Right lobe of liver (tissue), 6 donors: ENCODE measurements at regions not wholly inside any gene's neighbourhood (a gene's known extent, or its start where the extent isn't known, plus 50 kb on each side); places are given as distances from the start of the nearest gene placed in this dataset.
"Not testable (repeated sequence)": the region's sequence is repeated elsewhere in the genome, so short reads cannot be mapped to it uniquely, and the experiment has no call there.

ENCODE experiments used
- ATAC-seq, 4 donors: fragments of 200-7000 bp; cut with Tn5 transposase; one replicate each; pipeline ENCODE4 v1.9.1; 2020; ENCODE audit warnings: mild to moderate bottlenecking in 4 of 4, moderate library complexity in 4 of 4
- DNase-seq, 3 donors: peaks; one replicate each; pipeline ENCODE4 v3.0.0-alpha.2; 2020
- H3K27ac ChIP-seq, 3 donors: fragments of 200-600 bp; one replicate each; pipeline ENCODE4 v1.8.0; 2022
- H3K27me3 ChIP-seq, 2 donors: fragments of 200-600 bp; one replicate each; pipeline ENCODE4 v1.8.0; 2022
- H3K36me3 ChIP-seq, 4 donors: fragments of 200-600 bp; sonication (generic) in 1 of 4; one replicate each; pipeline versions ENCODE4 v1.5.1 to v1.8.0; 2017 to 2022; ENCODE audit warnings: control low read depth in 1 of 4
- H3K4me1 ChIP-seq, 4 donors: fragments of 200-600 bp; sonication (generic) in 1 of 4; one replicate each; pipeline versions ENCODE4 v1.5.1 to v1.8.0; 2017 to 2022; ENCODE audit warnings: control low read depth in 1 of 4
- H3K4me3 ChIP-seq, 3 donors: fragments of 200-600 bp; one replicate each; pipeline ENCODE4 v1.8.0; 2022
- H3K9me3 ChIP-seq, 4 donors: fragments of 200-600 bp; sonication (generic) in 1 of 4; one replicate each; pipeline versions ENCODE4 v1.5.1 to v1.8.0; 2017 to 2022; ENCODE audit warnings: control low read depth in 1 of 4
- POLR2A ChIP-seq: fragments of 450-650 bp; IDR thresholded peaks from one replicate; pipeline ENCODE4 v1.6.1; 2017; ENCODE audit warnings: antibody characterized with exemption, mild to moderate bottlenecking
- WGBS: methylation state at CpG from one replicate; pipeline ENCODE4 v1.1.6; 2018; ENCODE audit warnings: low coverage, low lambda C conversion rate; ENCODE audit not compliant: insufficient coverage; ENCODE audit errors: missing lambda C conversion rate; 5-methylcytosine and 5-hydroxymethylcytosine counted together
- intact Hi-C, 2 donors: fragments of 100-400 bp; cut with DNase I; formaldehyde crosslinking; loops; one replicate each; pipeline versions ENCODE4 v1.11.2 to v1.14.1; 2022
- TF ChIP-seq, protein P1 (sequence below), 4 donors: fragments of 200-600 bp in 3 of 4; fragments of 450-650 bp in 1 of 4; IDR thresholded peaks; one replicate each; pipeline versions ENCODE4 v1.5.1 to v1.8.0; 2016 to 2022; ENCODE audit warnings: antibody characterized with exemption in 4 of 4, mild to moderate bottlenecking in 2 of 4
- donor health status: DM: no; HTN: yes; CAD: no.
- donor health status: DM: no; HTN: no; CAD: no.
- donor health status: DM: no; HTN: no; CAD: no.
- donor health status: DM: no; HTN: yes; CAD: no.
- donor health status: DM: no; HTN: yes; CAD: no.

DNA sequence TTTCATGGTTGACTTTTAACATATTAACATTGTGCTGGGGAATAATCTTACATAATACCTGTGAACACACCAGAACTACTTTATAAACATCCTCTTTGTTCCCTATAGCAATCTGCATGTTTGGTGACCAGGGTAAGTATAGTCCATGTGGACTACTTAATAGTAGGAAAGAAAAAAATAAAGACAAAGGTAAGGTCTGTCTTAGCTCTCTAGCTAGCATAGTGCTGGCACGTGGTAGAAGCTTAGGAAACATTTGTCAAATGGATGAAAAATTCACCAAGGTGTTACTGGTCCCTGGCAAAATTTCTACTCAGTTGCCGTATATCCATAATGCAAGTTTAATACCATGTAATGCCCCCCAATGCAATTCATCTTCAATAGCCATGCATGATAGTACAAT is 78.6 kb upstream of the ABCA1 start:
- no peaks in the 10 kb centered on the region for H3K9me3 ChIP-seq
- no peaks in the 10 kb centered on the region for H3K36me3 ChIP-seq
- WGBS, result 33% methylated on average over 1 of the region's 2 CpGs
- H3K4me1 ChIP-seq, result no peaks in the 10 kb centered on the region
- H3K4me3 ChIP-seq, result no peak overlapping the region
- intact Hi-C loops, result no loop called here
- peak in 1 of 4 donors; percentile 29 for ATAC-seq
- H3K27ac ChIP-seq, result peak overlapping the region in 1 of 3 donors; percentile 26
- TF ChIP-seq, protein P1, sequence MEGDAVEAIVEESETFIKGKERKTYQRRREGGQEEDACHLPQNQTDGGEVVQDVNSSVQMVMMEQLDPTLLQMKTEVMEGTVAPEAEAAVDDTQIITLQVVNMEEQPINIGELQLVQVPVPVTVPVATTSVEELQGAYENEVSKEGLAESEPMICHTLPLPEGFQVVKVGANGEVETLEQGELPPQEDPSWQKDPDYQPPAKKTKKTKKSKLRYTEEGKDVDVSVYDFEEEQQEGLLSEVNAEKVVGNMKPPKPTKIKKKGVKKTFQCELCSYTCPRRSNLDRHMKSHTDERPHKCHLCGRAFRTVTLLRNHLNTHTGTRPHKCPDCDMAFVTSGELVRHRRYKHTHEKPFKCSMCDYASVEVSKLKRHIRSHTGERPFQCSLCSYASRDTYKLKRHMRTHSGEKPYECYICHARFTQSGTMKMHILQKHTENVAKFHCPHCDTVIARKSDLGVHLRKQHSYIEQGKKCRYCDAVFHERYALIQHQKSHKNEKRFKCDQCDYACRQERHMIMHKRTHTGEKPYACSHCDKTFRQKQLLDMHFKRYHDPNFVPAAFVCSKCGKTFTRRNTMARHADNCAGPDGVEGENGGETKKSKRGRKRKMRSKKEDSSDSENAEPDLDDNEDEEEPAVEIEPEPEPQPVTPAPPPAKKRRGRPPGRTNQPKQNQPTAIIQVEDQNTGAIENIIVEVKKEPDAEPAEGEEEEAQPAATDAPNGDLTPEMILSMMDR (IDR thresholded peaks at IDR 0.05), result no peak
- TF ChIP-seq POLR2A, result no peak
- H3K27me3 ChIP-seq, result no peaks in the 10 kb centered on the region
- no peak for DNase-seq

DNA sequence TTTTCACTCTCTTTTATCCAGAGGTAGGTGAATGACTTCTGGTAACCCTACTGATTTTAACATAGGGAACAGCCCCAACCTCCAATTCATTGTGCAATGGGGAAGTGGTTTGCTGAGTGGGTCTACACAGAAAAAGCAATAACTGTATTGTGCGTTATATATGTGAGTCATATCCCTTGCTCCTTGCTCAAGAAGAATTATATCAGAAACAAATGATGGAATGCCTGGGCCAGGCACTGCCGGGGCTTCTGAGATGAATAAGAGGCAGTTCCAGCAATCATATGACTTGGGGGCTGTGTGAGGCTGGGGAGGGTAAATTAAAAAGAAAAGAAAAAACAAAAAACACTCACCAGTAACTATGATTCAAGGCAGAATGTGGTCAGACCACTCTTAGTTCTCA is 79.2 kb upstream of the ABCA1 start:
- Histone ChIP-seq H3K4me1 (no peaks in the 10 kb centered on the region), H3K27ac (peak overlapping the region in 1 of 3 donors; percentile 37), H3K27me3 (no peaks in the 10 kb centered on the region), H3K36me3 (no peaks in the 10 kb centered on the region), H3K4me3 (no peak overlapping the region), H3K9me3 (no peaks in the 10 kb centered on the region)
- WGBS, result 21% methylated on average over 2 of the region's 2 CpGs
- TF ChIP-seq, protein P1 (IDR thresholded peaks at IDR 0.05), result no peak
- TF ChIP-seq POLR2A, result no peak
- DNase-seq, result no peak
- intact Hi-C loops, result no loop called here
- peak; percentile 56 to 79 (median 62) for ATAC-seq

DNA sequence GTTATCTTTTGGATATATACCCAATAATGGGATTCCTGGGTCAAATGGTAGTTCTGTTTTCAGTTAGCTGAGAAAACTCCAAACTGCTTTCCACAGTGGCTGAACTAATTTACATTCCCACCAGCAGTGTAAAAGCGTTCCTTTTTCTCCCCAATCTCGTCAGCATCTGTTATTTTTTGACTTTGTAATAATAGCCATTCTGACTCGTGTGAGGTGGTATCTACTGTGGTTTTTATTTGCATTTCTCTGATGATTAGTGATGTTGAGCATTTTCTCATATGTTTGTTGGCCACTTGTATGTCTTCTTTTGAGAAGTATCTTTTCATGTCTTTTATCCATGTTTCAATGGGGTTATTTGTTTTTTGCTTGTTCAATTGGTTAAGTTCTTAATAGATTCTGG is 82.1 kb upstream of the ABCA1 start:
- H3K27ac ChIP-seq, intact Hi-C loops, H3K36me3 ChIP-seq, H3K27me3 ChIP-seq, DNase-seq, H3K4me3 ChIP-seq, H3K9me3 ChIP-seq, H3K4me1 ChIP-seq, ATAC-seq: not testable (repeated sequence)
- 63% methylated on average over 3 of the region's 3 CpGs for WGBS

DNA sequence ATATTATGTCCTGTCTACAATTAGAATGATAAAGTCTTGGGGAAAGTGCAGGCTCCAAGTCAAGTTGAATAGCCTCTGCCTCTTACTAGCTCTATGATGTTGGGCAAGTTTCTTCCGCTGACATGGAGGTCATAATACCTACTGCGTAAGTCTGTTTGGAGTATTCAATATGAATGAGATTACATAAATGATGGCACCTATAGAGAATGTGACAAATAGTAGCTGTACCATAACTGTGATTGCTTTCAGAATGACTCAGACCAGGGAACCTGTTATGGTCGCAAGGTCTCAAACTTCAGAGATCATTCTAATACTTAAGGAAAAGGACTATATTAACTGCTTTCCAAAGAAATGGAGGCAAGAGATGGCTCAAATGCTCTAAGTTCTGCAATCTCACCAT is 94.0 kb upstream of the ABCA1 start:
- Histone ChIP-seq H3K36me3 (no peaks in the 10 kb centered on the region), H3K9me3 (no peaks in the 10 kb centered on the region), H3K4me1 (no peaks in the 10 kb centered on the region), H3K4me3 (no peak overlapping the region), H3K27me3 (no peaks in the 10 kb centered on the region), H3K27ac (no peak overlapping the region)
- no peak for ATAC-seq
- WGBS, result 93% methylated on average over 3 of the region's 3 CpGs
- intact Hi-C loops, result no loop called here
- no peak for DNase-seq
- TF ChIP-seq, protein P1 (IDR thresholded peaks at IDR 0.05), result no peak
- TF ChIP-seq POLR2A, result no peak

DNA sequence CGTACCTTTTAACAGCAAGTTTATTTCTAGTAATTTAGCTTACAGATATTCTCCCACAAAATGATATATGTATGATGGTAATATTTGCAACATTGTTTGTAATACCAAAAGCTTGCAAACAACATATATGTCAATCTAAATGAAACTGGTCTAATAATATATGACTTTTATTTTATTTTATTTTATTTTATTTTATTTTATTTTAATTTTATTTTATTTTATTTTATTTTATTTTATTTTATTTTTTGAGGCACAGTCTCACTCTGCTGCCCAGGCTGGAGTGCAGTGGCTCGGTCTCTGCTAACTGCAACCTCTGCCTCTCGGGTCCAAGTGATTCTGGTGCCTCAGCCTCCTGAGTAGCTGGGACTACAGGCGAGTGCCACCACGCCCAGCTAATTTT is 94.6 kb upstream of the ABCA1 start:
- H3K9me3 ChIP-seq, H3K4me1 ChIP-seq, H3K36me3 ChIP-seq, ATAC-seq, DNase-seq, H3K4me3 ChIP-seq, H3K27ac ChIP-seq, intact Hi-C loops, H3K27me3 ChIP-seq: not testable (repeated sequence)
- WGBS, result 89% methylated on average over 5 of the region's 5 CpGs

DNA sequence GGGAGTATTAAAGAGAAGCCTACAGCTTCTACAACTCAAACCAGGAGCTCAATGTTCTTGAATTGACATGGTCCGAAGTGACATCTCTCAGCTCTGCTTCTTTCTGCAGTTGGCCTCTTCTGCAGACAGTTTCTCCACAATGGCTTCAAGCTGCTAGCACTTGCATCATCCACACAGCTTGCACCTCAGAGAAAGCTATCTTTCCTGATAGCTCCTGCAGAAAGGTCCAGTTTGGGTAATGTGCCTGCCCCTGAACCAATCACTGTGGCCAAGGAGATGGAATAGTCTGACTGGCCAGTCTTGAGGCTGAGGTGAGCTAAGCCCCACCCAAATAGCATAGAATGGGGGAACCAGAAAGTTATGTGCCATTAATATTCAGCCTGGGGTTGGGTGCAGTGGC is 95.8 kb upstream of the ABCA1 start:
- ATAC-seq (no peak), DNase-seq (no peak)
- intact Hi-C loops, result no loop called here
- no peaks in the 10 kb centered on the region for H3K9me3 ChIP-seq
- no peak for TF ChIP-seq POLR2A
- TF ChIP-seq, protein P1 (IDR thresholded peaks at IDR 0.05), result no peak
- no peaks in the 10 kb centered on the region for H3K36me3 ChIP-seq
- H3K27ac ChIP-seq, result no peak overlapping the region
- 100% methylated on average over 1 of the region's 1 CpG for WGBS
- H3K4me1 ChIP-seq, result no peaks in the 10 kb centered on the region
- no peaks in the 10 kb centered on the region for H3K27me3 ChIP-seq
- no peak overlapping the region for H3K4me3 ChIP-seq
